ENCODE measurements at regions not wholly inside any gene's neighbourhood (a gene's known extent, or its start where the extent isn't known, plus 50 kb on each side); places are given as distances from the start of the nearest gene placed in this dataset.

- peak; percentile 82 for DNase-seq
These were observed 1274.9 kb upstream of the GJE1 start for GRCh38 chr6:140857739-140858380.

GRCh38 chr6:140855520-140855919, 1277.2 kb upstream of the GJE1 start:
- DNase-seq, result no peak

- DNase-seq, result no peak
These were observed 1278.4 kb upstream of the GJE1 start for GRCh38 chr6:140854318-140854717.

GRCh38 chr6:140850438-140850837, 1282.3 kb upstream of the GJE1 start:
- DNase-seq, result no peak

GRCh38 chr6:140849456-140849855, 1283.3 kb upstream of the GJE1 start:
- no peak for DNase-seq

- peak; percentile 18 for DNase-seq
These were observed 1285.5 kb upstream of the GJE1 start for GRCh38 chr6:140847262-140847645.

- no peak for DNase-seq
These were observed 1286.0 kb upstream of the GJE1 start for GRCh38 chr6:140846503-140847261.

- DNase-seq, result no peak
These were observed 1287.0 kb upstream of the GJE1 start for GRCh38 chr6:140845701-140846100.

GRCh38 chr6:140844167-140844566, 1288.6 kb upstream of the GJE1 start:
- peak; percentile 82 for DNase-seq

GRCh38 chr6:140833408-140833807, 1299.3 kb upstream of the GJE1 start:
- DNase-seq, result no peak

GRCh38 chr6:140830666-140831065, 1302.1 kb upstream of the GJE1 start:
- no peak for DNase-seq

- DNase-seq, result no peak
These were observed 1303.9 kb upstream of the GJE1 start for GRCh38 chr6:140828856-140829255.

- no peak for DNase-seq
These were observed 1305.1 kb upstream of the GJE1 start for GRCh38 chr6:140827593-140827992.

- DNase-seq, result no peak
These were observed 1307.0 kb upstream of the GJE1 start for GRCh38 chr6:140825731-140826130.

GRCh38 chr6:140824595-140824994, 1308.1 kb upstream of the GJE1 start:
- no peak for DNase-seq

- peak; percentile 69 for DNase-seq
These were observed 1311.5 kb upstream of the GJE1 start for GRCh38 chr6:140821196-140821595.

- DNase-seq, result no peak
These were observed 1315.5 kb upstream of the GJE1 start for GRCh38 chr6:140817176-140817575.

GRCh38 chr6:140816681-140817080, 1316.0 kb upstream of the GJE1 start:
- no peak for DNase-seq

- DNase-seq, result no peak
These were observed 1320.1 kb upstream of the GJE1 start for GRCh38 chr6:140812636-140813035.

GRCh38 chr6:140811642-140812041, 1321.1 kb upstream of the GJE1 start:
- DNase-seq, result peak; percentile 51

GRCh38 chr6:140809694-140810101, 1323.0 kb upstream of the GJE1 start:
- peak; percentile 66 for DNase-seq

GRCh38 chr6:140806431-140806830, 1326.3 kb upstream of the GJE1 start:
- DNase-seq, result no peak

GRCh38 chr6:140794544-140794943, 1338.2 kb upstream of the GJE1 start:
- no peak for DNase-seq

GRCh38 chr6:140790109-140790508, 1342.6 kb upstream of the GJE1 start:
- no peak for DNase-seq

GRCh38 chr6:140789466-140789865, 1343.3 kb upstream of the GJE1 start:
- no peak for DNase-seq

Measured in OCI-M1 (cell line).